GM23248 (cell line): ENCODE measurements at regions not wholly inside any gene's neighbourhood (a gene's known extent, or its start where the extent isn't known, plus 50 kb on each side); places are given as distances from the start of the nearest gene placed in this dataset.

Source experiments
- DNase-seq: peaks from one replicate; pipeline ENCODE4 v3.0.0-alpha.2; 2015
- H2AFZ ChIP-seq: fragments of 200-600 bp; sonication (generic); 2 replicates; pipeline ENCODE4 v1.6.1; 2016; ENCODE audit warnings: antibody characterized with exemption
- H3F3A ChIP-seq: fragments of 200-600 bp; sonication (generic); 2 replicates; pipeline ENCODE4 v1.6.1; 2016; ENCODE audit warnings: mild to moderate bottlenecking, antibody characterized with exemption, mixed run types; ENCODE audit not compliant: insufficient read depth
- H3K27ac ChIP-seq: fragments of 200-600 bp; sonication (generic); 2 replicates; pipeline ENCODE4 v1.5.1; 2016; ENCODE audit warnings: mild to moderate bottlenecking
- H3K27me3 ChIP-seq: fragments of 200-600 bp; sonication (generic); replicated peaks from 2 replicates; pipeline ENCODE4 v1.6.1; 2016; ENCODE audit warnings: mild to moderate bottlenecking; ENCODE audit not compliant: insufficient read depth
- H3K36me3 ChIP-seq: fragments of 200-600 bp; sonication (generic); 2 replicates; pipeline ENCODE4 v1.6.1; 2016; ENCODE audit warnings: low read depth, mild to moderate bottlenecking
- H3K4me1 ChIP-seq: fragments of 200-600 bp; sonication (generic); 2 replicates; pipeline ENCODE4 v1.6.1; 2016; ENCODE audit warnings: mild to moderate bottlenecking; ENCODE audit not compliant: insufficient read depth
- H3K4me2 ChIP-seq: fragments of 200-600 bp; sonication (generic); one replicate; pipeline ENCODE4 v1.6.1; 2016; ENCODE audit warnings: mild to moderate bottlenecking; ENCODE audit not compliant: unreplicated experiment
- H3K4me3 ChIP-seq: fragments of 200-600 bp; sonication (generic); 2 replicates; pipeline ENCODE4 v1.5.1; 2016; ENCODE audit warnings: mild to moderate bottlenecking
- H3K79me2 ChIP-seq: fragments of 200-600 bp; sonication (generic); 2 replicates; pipeline ENCODE4 v1.6.1; 2016; ENCODE audit warnings: mild to moderate bottlenecking; ENCODE audit not compliant: insufficient read depth
- H3K9ac ChIP-seq: fragments of 200-600 bp; sonication (generic); 2 replicates; pipeline ENCODE4 v1.6.1; 2016; ENCODE audit warnings: mild to moderate bottlenecking
- H3K9me2 ChIP-seq: fragments of 200-600 bp; sonication (generic); 2 replicates; pipeline ENCODE4 v1.6.1; 2016; ENCODE audit warnings: mixed run types, mild to moderate bottlenecking, moderate library complexity; ENCODE audit not compliant: insufficient read depth
- H3K9me3 ChIP-seq: fragments of 200-600 bp; sonication (generic); one replicate; pipeline ENCODE4 v1.6.1; 2017; ENCODE audit warnings: low read depth
- H4K20me1 ChIP-seq: fragments of 200-600 bp; sonication (generic); 2 replicates; pipeline ENCODE4 v1.6.0; 2016; ENCODE audit not compliant: insufficient read depth
- EZH2 ChIP-seq: fragments of 200-600 bp; sonication (generic); IDR thresholded peaks from 2 replicates; pipeline ENCODE4 v1.6.1; 2018; ENCODE audit warnings: antibody characterized with exemption, mild to moderate bottlenecking; ENCODE audit not compliant: insufficient read depth, poor library complexity, severe bottlenecking
- EZH2phosphoT487 ChIP-seq: fragments of 200-600 bp; sonication (generic); IDR thresholded peaks from 2 replicates; pipeline ENCODE4 v1.6.1; 2018; ENCODE audit warnings: antibody characterized with exemption, moderate library complexity, mild to moderate bottlenecking, low read depth; ENCODE audit not compliant: insufficient read depth
- WGBS, 2 experiments: methylation state at CpG; one replicate each; pipeline ENCODE4 v1.1.6; 2015 to 2017; ENCODE audit warnings: low lambda C conversion rate in 2 of 2, low coverage in 1 of 2; ENCODE audit errors: missing lambda C conversion rate in 2 of 2; 5-methylcytosine and 5-hydroxymethylcytosine counted together
- in situ Hi-C: fragments of 300-500 bp; cut with MboI; formaldehyde crosslinking; loops from 2 replicates; pipeline ENCODE4 v1.15.0; 2020

DNA sequence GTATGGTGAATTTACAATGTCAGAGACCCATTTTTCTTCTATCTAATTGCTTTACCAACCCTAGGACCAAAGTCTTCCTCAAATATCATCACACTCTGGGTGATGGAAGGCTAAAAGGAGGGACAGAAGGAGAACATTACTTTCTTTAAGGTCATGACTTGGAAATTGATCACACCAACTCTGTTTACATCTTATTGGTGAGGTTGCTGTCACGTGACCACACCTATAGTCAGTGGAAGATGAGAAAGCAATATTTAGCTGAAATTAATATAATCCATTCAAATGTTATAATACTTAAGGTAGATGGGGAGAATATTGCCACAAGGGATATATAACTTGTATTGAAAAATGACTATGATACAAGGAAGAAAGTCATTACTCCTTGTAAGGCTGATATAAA, 183.6 kb upstream of the SMIM30 start:
- no peaks in the 10 kb centered on the region for H3K36me3 ChIP-seq
- 0 to 5% methylated on average over 1 of the region's 1 CpG for WGBS, 2 experiments
- no peaks in the 10 kb centered on the region for H3K79me2 ChIP-seq
- H3K4me3 ChIP-seq: no peak overlapping the region
- no peaks in the 10 kb centered on the region for H3K9me2 ChIP-seq
- no peak overlapping the region for H3K9ac ChIP-seq
- no peak overlapping the region for H3K27ac ChIP-seq
- H2AFZ ChIP-seq: no peak overlapping the region
- H3K4me2 ChIP-seq: no peak overlapping the region
- no peaks in the 10 kb centered on the region; the same call in 1 of the 2 replicates for H3K27me3 ChIP-seq
- H3K4me1 ChIP-seq: no peaks in the 10 kb centered on the region
- no peaks in the 10 kb centered on the region for H4K20me1 ChIP-seq
- in situ Hi-C loops: no loop called here
- no peak for DNase-seq
- no peaks in the 10 kb centered on the region for H3F3A ChIP-seq
- no peaks in the 10 kb centered on the region for H3K9me3 ChIP-seq
- TF ChIP-seq EZH2 (no peak), EZH2phosphoT487 (no peak)

DNA sequence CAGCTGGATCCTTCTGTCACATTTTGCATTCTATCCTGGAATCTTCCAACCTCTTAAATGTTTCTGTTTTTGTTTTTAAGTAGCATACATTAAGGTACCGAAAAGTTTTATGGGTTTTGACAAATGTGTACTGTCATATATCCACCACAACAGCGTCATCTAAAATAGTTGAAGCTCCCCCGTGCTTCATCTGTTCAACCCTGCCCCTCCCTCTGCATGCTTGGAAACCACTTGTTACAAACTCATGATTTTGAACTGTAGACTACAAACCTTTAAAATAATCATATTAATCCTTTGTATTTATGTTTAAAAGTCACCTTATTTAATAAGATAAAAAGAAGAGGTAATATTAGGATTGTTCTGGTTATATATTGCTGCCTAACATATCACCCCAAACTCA, 182.8 kb upstream of the SMIM30 start:
- H3F3A ChIP-seq: no peaks in the 10 kb centered on the region
- H3K9me2 ChIP-seq: no peaks in the 10 kb centered on the region
- peaks cover 7% of the 10 kb centered on the region; the same call in 1 of the 2 replicates for H3K27me3 ChIP-seq
- no peaks in the 10 kb centered on the region for H3K9me3 ChIP-seq
- DNase-seq: no peak
- no peak overlapping the region for H3K9ac ChIP-seq
- in situ Hi-C loops: no loop called here
- H3K79me2 ChIP-seq: no peaks in the 10 kb centered on the region
- H3K36me3 ChIP-seq: no peaks in the 10 kb centered on the region
- TF ChIP-seq EZH2phosphoT487: no peak
- TF ChIP-seq EZH2: no peak
- no peak overlapping the region for H3K4me3 ChIP-seq
- no peaks in the 10 kb centered on the region for H4K20me1 ChIP-seq
- H2AFZ ChIP-seq: no peak overlapping the region
- H3K27ac ChIP-seq: no peak overlapping the region
- no peaks in the 10 kb centered on the region for H3K4me1 ChIP-seq
- H3K4me2 ChIP-seq: no peak overlapping the region
- WGBS, 2 experiments: 13 to 19% methylated on average over 3 of the region's 3 CpGs

DNA sequence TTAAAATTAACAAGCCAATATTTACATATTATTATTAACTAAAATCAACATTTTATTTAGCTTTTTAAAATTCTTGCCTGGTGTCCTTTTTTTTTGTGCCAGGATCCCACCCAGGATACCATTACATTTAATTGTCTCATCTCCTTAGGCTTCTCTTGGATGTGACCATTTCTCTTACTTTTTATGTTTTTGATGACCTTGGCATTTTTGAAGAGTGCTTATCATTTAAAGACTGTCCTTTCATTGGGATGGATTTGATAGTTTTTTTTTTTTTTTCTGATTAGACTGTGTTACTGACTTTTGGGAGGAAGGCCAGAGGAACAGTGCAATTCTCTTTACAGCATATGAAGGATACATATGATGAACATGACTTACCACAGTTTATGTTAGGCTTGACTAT, 181.4 kb upstream of the SMIM30 start:
- Histone ChIP-seq H3K27me3 (peaks cover 16% of the 10 kb centered on the region; the same call in 1 of the 2 replicates), H3K36me3 (no peaks in the 10 kb centered on the region), H3K9ac (no peak overlapping the region), H3K4me3 (no peak overlapping the region), H3K27ac (no peak overlapping the region), H3K79me2 (no peaks in the 10 kb centered on the region), H3K9me3 (no peaks in the 10 kb centered on the region), H3K9me2 (no peaks in the 10 kb centered on the region), H2AFZ (no peak overlapping the region), H4K20me1 (0 out of 2 replicates have a peak, but pooled peaks cover 3% of the 10 kb centered on the region), H3K4me1 (no peaks in the 10 kb centered on the region), H3K4me2 (no peak overlapping the region), H3F3A (no peaks in the 10 kb centered on the region)
- TF ChIP-seq EZH2phosphoT487 (no peak), EZH2 (no peak)
- in situ Hi-C loops: loop anchor here (10.0 kb wide), 1 partner anchor 275 kb away; no protein-coding TSS in a partner anchor
- DNase-seq: no peak

DNA sequence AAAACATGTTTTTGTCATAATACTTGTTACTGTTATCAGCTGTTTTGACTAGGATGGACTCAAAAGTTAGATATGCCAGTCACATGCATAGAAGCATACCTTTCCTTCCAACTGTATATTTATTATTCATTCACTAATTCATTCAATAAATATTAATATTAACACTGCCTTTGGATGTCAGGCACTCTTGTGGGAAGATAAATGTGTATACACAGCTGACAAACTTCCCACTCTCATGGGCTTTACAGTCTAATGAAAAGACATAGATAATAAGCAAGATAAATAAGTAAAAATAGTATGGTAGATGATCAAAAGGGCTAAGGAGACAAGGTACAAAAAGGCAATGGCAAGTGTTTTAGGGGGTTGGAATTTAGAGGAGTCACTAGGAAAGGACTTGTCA, 180.1 kb upstream of the SMIM30 start:
- Histone ChIP-seq H3K79me2 (no peaks in the 10 kb centered on the region), H2AFZ (no peak overlapping the region), H3F3A (no peaks in the 10 kb centered on the region), H3K9ac (no peak overlapping the region), H3K27me3 (peaks cover 16% of the 10 kb centered on the region; the same call in 1 of the 2 replicates), H3K4me2 (no peak overlapping the region), H3K4me1 (no peaks in the 10 kb centered on the region), H3K27ac (no peak overlapping the region), H3K36me3 (no peaks in the 10 kb centered on the region), H3K9me2 (no peaks in the 10 kb centered on the region), H3K9me3 (no peaks in the 10 kb centered on the region), H3K4me3 (no peak overlapping the region), H4K20me1 (0 out of 2 replicates have a peak, but pooled peaks cover 3% of the 10 kb centered on the region)
- in situ Hi-C loops: loop anchor here (10.0 kb wide), 1 partner anchor 274 kb away; no protein-coding TSS in a partner anchor
- DNase-seq: no peak
- TF ChIP-seq EZH2phosphoT487 (no peak), EZH2 (no peak)

DNA sequence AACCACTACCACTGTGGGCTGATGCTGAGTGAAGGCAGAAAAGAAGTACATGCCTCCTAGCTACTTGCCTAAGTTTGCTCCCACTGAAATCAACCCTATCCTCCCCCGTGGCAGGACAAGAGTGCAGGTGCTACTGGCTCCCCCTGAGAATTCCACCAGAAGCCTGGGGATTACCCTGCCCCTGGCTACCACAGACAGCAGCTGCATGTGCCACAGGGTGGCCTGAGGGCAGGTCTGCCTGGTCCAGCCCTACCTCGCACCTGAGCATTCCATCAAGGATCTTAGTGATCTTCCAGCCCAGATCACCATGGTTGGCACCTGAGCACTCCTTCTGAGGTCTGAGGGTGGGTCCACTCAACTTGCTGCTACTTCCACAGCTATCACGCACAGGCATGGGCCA, 176.4 kb upstream of the SMIM30 start:
- WGBS, 2 experiments: 22 to 32% methylated on average over 3 of the region's 3 CpGs
- TF ChIP-seq EZH2phosphoT487 (no peak), EZH2 (no peak)
- Histone ChIP-seq H4K20me1 (0 out of 2 replicates have a peak, but pooled peaks cover 3% of the 10 kb centered on the region), H3K27ac (no peak overlapping the region), H3K27me3 (peaks cover 16% of the 10 kb centered on the region; the same call in 1 of the 2 replicates), H3K36me3 (no peaks in the 10 kb centered on the region), H3K4me3 (no peak overlapping the region), H3K79me2 (no peaks in the 10 kb centered on the region), H3K4me1 (no peaks in the 10 kb centered on the region), H3K9me2 (no peaks in the 10 kb centered on the region), H3K4me2 (no peak overlapping the region), H2AFZ (no peak overlapping the region), H3K9ac (no peak overlapping the region), H3F3A (no peaks in the 10 kb centered on the region), H3K9me3 (no peaks in the 10 kb centered on the region)
- no peak for DNase-seq
- in situ Hi-C loops: loop anchor here (10.0 kb wide), 1 partner anchor 270 kb away; no protein-coding TSS in a partner anchor
